HG02970 (cell line): ENCODE measurements at regions not wholly inside any gene's neighbourhood (a gene's known extent, or its start where the extent isn't known, plus 50 kb on each side); places are given as distances from the start of the nearest gene placed in this dataset.

Experiments used
- ATAC-seq: cut with Tn5 transposase; IDR thresholded peaks from one replicate; pipeline ENCODE4 v1.9.1; 2021; ENCODE audit warnings: mild to moderate bottlenecking, moderate library complexity, moderate number of reproducible peaks; ENCODE audit not compliant: unreplicated experiment, low FRiP score

DNA sequence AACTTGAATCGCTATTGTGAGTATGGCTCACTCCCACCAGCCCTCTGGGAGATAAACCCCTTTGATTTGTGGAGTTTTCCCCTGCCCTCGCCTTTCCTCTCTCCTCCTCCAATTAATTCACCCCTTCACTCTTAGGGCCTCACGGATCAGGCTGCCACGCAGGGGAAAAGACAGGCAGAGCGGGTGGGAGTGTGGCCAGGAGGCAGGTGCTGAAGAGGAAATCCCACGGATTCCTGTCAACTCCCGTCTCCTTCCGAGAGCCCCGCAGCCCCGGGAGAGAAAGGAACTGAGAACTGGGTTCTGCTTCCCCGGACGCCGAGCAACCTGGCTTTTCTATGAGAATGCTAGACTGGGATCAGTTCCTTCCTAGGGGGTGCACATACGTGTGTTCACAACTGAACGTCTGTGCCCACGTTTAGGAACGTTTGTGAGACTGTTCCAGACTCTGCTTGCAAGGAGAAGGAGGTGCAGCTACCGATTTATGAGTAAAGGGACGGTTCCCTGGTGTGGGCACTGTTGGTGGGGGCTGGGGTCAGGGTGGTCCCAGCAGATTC, 314.5 kb upstream of the TLE4 start:
- no peak for ATAC-seq

- ATAC-seq: no peak
Observed at GRCh38 chr9:79257790-79258351, 313.9 kb upstream of the TLE4 start.

DNA sequence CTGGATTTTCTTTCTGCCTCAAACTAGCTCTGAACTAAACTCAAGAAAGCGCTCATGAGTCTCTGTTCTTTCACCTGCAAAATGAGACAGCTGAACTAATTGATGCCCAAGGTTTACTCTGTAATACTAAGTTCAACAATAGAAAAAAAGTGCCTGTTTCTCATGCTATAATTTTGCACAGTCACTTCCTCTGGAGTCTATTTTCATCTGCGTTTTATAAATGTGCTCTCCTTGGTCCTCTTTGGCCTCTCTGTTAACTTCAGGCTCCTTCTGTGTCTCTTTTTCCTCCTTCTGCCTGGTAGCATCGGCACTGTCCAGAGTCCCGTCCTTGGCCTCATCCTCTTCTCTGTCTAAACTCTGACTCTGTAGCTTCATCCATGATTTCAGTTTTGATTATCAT, 311.9 kb upstream of the TLE4 start:
- ATAC-seq: no peak

- no peak for ATAC-seq
Observed at GRCh38 chr9:79263628-79264027, 308.1 kb upstream of the TLE4 start.

GRCh38 chr9:79264041-79264440, 307.7 kb upstream of the TLE4 start:
- no peak for ATAC-seq

GRCh38 chr9:79264511-79265355, 307.0 kb upstream of the TLE4 start:
- ATAC-seq: no peak

- no peak for ATAC-seq
Observed at GRCh38 chr9:79266986-79267385, 304.8 kb upstream of the TLE4 start.

GRCh38 chr9:79268806-79269205, 303.0 kb upstream of the TLE4 start:
- ATAC-seq: no peak

DNA sequence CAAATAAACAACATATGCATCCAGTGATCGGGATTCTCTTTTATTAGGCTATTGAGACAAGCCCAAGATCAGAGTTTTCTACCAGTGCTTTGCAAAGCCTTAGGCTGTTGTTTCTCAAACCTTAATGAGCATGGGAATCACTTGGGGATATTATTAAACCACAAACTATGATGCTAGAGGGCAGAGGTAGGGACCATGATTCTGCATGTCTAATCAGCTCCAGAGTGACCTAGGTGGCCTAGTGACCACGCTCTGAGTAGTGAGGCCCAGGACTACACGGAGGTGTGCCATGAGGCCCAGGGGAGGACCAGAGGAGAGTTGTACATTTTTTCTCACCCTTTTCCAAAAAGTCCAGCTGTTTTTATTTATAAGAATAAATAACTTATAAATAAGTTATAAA, 298.5 kb upstream of the TLE4 start:
- no peak for ATAC-seq

GRCh38 chr9:79279356-79279755, 292.4 kb upstream of the TLE4 start:
- ATAC-seq: no peak

DNA sequence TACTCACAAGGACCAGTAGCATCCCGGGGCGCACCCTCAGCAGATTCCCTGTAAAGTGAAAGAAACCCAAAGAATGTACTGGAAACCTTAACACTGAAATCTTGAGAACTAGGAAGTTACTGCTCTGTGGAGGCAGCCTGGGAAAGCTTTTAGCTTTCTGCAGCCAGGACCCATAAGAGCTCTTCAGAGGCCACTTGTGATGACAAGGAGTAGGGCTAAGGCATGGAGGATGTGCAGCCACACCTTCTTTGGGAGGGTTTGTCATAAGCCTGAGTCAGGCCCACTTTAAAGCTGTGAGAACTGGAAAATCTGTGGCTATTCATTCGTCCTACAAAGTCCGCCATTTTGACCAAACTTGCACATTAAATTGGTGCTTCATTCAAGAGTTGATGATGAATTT, 291.1 kb upstream of the TLE4 start:
- ATAC-seq: no peak

DNA sequence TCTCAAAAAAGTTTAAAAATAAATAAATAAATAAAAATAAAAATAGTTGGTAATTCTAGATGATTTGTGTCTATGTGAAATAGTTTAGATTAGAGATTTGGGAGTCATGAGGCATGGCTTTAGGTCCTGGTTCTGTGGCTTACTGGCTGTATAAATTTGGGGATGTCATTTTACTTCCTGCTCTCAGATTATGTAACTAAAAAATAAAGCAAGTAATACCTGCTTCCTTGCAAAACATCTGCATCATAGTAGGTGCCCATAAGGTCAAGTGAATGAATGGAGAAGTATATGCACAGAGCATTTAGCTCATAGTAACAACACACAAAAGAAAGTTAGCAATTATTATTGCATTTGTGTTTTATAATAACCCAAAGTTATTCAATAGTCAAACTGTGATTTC, 287.7 kb upstream of the TLE4 start:
- ATAC-seq: no peak

- no peak for ATAC-seq
Observed at GRCh38 chr9:79286992-79287707, 284.6 kb upstream of the TLE4 start.

GRCh38 chr9:79287708-79288290, 284.0 kb upstream of the TLE4 start:
- ATAC-seq: no peak

GRCh38 chr9:79289856-79290255, 281.9 kb upstream of the TLE4 start:
- ATAC-seq: no peak

GRCh38 chr9:79292731-79293280, 279.0 kb upstream of the TLE4 start:
- ATAC-seq: no peak

- no peak for ATAC-seq
Observed at GRCh38 chr9:79300068-79300467, 271.7 kb upstream of the TLE4 start.

DNA sequence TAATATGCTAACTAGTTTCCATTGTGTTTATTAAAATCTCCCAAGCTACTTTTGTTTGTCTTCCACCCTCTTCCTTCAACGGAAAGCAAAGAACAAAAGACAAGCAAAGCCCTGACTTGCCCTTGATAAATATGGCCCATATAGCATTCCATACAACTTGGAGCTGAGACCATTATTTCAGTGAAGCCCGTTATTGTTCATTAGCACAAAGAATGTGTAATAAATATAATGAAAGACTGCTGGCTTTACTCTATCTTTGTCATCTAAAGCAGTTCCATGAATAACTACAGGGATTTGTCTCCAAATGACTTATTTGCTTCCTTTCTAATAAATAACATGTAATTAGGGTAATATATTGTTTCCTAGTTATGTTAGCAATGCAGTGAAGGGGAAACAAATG, 270.7 kb upstream of the TLE4 start:
- no peak for ATAC-seq

DNA sequence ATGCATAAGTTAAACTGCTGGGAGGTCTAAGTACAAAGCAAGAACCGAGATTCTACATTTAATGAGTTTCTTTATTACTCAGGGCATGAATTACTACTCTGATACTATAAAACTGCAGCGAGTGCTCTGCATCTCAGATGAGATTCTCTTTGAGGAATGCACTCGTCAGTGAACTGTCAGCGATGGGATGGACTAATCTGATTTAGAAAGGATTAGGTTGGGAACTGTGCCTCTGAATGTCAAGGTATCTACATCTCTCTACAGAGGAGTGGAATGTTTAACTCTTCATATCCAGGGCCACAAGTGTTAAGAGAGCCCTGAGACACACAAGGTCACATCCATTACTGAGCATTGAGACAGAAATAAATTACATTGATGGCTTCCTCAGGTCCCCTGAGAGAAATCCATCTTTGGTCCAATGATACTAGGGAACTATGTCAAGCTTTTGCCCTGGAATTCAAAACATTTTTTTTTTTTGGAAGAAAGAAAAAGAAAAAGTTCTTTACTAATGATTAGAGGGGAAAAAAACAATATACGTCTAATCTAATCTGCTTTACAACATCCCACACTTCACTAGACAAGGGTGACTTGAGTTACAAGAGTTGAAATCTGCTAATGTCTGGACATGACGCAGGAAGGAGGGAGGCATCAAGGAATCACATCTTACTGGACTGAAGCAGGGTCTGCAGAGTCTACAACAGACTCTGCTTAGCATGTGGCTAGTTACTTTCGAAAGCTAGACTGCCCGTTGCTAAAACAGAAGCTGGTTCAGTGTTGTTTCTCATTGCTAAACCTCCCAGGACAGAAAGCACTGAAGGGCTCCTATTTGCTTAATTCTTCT, 270.0 kb upstream of the TLE4 start:
- ATAC-seq: no peak

DNA sequence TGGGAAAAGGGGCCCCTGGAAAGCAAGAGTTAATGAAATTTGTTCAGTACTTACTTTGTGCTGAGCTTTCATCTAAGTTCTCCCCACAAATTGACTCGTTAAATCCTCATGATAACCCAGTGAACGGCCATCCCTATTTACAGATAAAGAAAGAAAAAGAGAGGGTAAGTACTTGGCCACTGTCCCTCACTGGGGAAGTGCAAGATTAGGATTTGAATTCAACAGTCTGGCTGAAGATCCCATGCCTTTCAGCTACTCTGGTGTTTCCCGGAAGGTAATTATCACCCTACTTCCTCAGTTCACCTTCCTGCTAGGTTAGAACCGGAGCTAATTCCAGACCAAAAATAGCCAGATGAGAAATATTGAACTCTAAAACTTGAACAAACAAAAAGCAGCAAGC, 269.2 kb upstream of the TLE4 start:
- ATAC-seq: no peak
